IMR-90 (cell line): ENCODE measurements at regions not wholly inside any gene's neighbourhood (a gene's known extent, or its start where the extent isn't known, plus 50 kb on each side); places are given as distances from the start of the nearest gene placed in this dataset.

Experiments
- ATAC-seq: fragments of 200-7000 bp; cut with Tn5 transposase; 2 replicates; pipeline ENCODE4 v1.9.1; 2020; ENCODE audit warnings: low read depth, mild to moderate bottlenecking, moderate library complexity
- BruUV-seq: library from RNA; stranded (reverse); fragments of 400-500 nt; replicated peaks from 2 replicates; lab custom pipeline; 2021; lab: Mats Ljungman, UMichigan
- CTCF ChIA-PET: fragments of 300-600 bp; formaldehyde crosslinking; extraction: SDS; loops from one replicate; lab custom pipeline; 2021; ENCODE audit warnings: antibody characterized with exemption; lab: Yijun Ruan, JAX
- POLR2A ChIA-PET: fragments of 300-600 bp; sonication (Branson Sonifier 250); formaldehyde crosslinking; loops from one replicate; lab custom pipeline; 2022; ENCODE audit warnings: antibody characterized with exemption; ENCODE audit not compliant: unreplicated experiment; lab: Charles Lee
- DNase-seq: peaks from one replicate; pipeline ENCODE4 v3.0.0; 2013
- H2AFZ ChIP-seq: replicated peaks from 2 replicates; pipeline ENCODE3; 2013; ENCODE audit warnings: low read length, mild to moderate bottlenecking; ENCODE audit not compliant: poor library complexity
- H2AK5ac ChIP-seq: 2 replicates; pipeline ENCODE4 v1.6.1; 2013; ENCODE audit warnings: low read depth, low read length, inconsistent platforms
- H2AK9ac ChIP-seq: replicated peaks from 2 replicates; pipeline ENCODE3; 2013; ENCODE audit warnings: mild to moderate bottlenecking, low read depth, low read length, moderate library complexity; ENCODE audit not compliant: poor library complexity
- H2BK120ac ChIP-seq: 2 replicates; pipeline ENCODE4 v1.6.1; 2013; ENCODE audit warnings: low read depth, low read length, inconsistent platforms
- H2BK15ac ChIP-seq: 3 replicates; pipeline ENCODE4 v1.6.1; 2013; ENCODE audit warnings: low read depth, low read length, inconsistent platforms
- H2BK20ac ChIP-seq: 2 replicates; pipeline ENCODE4 v1.6.1; 2013; ENCODE audit warnings: low read depth, mild to moderate bottlenecking, inconsistent platforms, low read length, moderate library complexity
- H2BK5ac ChIP-seq: 2 replicates; pipeline ENCODE4 v1.6.1; 2013; ENCODE audit warnings: mild to moderate bottlenecking, low read depth, low read length, inconsistent platforms; ENCODE audit not compliant: poor library complexity, severe bottlenecking
- H3K14ac ChIP-seq: replicated peaks from 2 replicates; pipeline ENCODE4 v1.6.1; 2013; ENCODE audit warnings: low read depth, low read length, inconsistent platforms
- H3K18ac ChIP-seq: 2 replicates; pipeline ENCODE4 v1.6.1; 2013; ENCODE audit warnings: low read depth, low read length, control low read depth
- H3K23ac ChIP-seq: 2 replicates; pipeline ENCODE4 v1.6.1; 2013; ENCODE audit warnings: low read depth, low read length, inconsistent platforms
- H3K27ac ChIP-seq: 2 replicates; pipeline ENCODE4 v1.5.1; 2013; ENCODE audit warnings: mild to moderate bottlenecking, control low read depth, low read length; ENCODE audit not compliant: insufficient read depth
- H3K27me3 ChIP-seq: 2 replicates; pipeline ENCODE4 v1.6.1; 2013; ENCODE audit warnings: low read length; ENCODE audit not compliant: control insufficient read depth, insufficient read depth
- H3K36me3 ChIP-seq: 2 replicates; pipeline ENCODE4 v1.6.1; 2013; ENCODE audit warnings: low read length, mixed read lengths; ENCODE audit not compliant: control insufficient read depth, insufficient read depth
- H3K4ac ChIP-seq: 2 replicates; pipeline ENCODE4 v1.6.1; 2013; ENCODE audit warnings: low read depth, low read length, inconsistent platforms
- H3K4me1 ChIP-seq: 2 replicates; pipeline ENCODE4 v1.6.1; 2013; ENCODE audit warnings: low read length, mixed read lengths; ENCODE audit not compliant: control insufficient read depth, insufficient read depth
- H3K4me2 ChIP-seq: 2 replicates; pipeline ENCODE4 v1.6.1; 2013; ENCODE audit warnings: low read depth, mild to moderate bottlenecking, control low read depth, low read length, moderate library complexity
- H3K4me3 ChIP-seq: 2 replicates; pipeline ENCODE4 v1.5.1; 2013; ENCODE audit warnings: low read depth, mild to moderate bottlenecking, control low read depth, low read length, moderate library complexity; ENCODE audit not compliant: insufficient read depth
- H3K56ac ChIP-seq: 2 replicates; pipeline ENCODE4 v1.6.1; 2013; ENCODE audit warnings: low read length, inconsistent platforms; ENCODE audit not compliant: insufficient read depth; ENCODE audit errors: extremely low read depth
- H3K79me1 ChIP-seq, 2 experiments: 2 replicates each; pipeline ENCODE4 v1.6.1; 2013; ENCODE audit warnings: low read length in 2 of 2, inconsistent platforms in 1 of 2, low read depth in 1 of 2
- H3K9ac ChIP-seq: 2 replicates; pipeline ENCODE4 v1.6.1; 2013; ENCODE audit warnings: low read depth, low read length, control low read depth
- H3K9me1 ChIP-seq: 2 replicates; pipeline ENCODE4 v1.6.1; 2013; ENCODE audit warnings: low read length, inconsistent platforms; ENCODE audit not compliant: insufficient read depth
- H3K9me3 ChIP-seq: 2 replicates; pipeline ENCODE4 v1.6.1; 2013; ENCODE audit warnings: low read length; ENCODE audit not compliant: control insufficient read depth, insufficient read depth
- H4K20me1 ChIP-seq: 2 replicates; pipeline ENCODE4 v1.6.1; 2013; ENCODE audit warnings: low read length, inconsistent platforms; ENCODE audit not compliant: insufficient read depth
- H4K5ac ChIP-seq: 2 replicates; pipeline ENCODE4 v1.6.1; 2013; ENCODE audit warnings: mild to moderate bottlenecking, low read depth, low read length, control low read depth
- H4K8ac ChIP-seq, 2 experiments: 2 replicates each; pipeline ENCODE4 v1.6.1; 2013; ENCODE audit warnings: low read depth in 2 of 2, low read length in 2 of 2, control low read depth in 1 of 2, inconsistent platforms in 1 of 2
- H4K91ac ChIP-seq: 2 replicates; pipeline ENCODE4 v1.6.1; 2013; ENCODE audit warnings: low read depth, low read length, inconsistent platforms; ENCODE audit not compliant: insufficient read depth
- BHLHE40 ChIP-seq: fragments of 150-350 bp; IDR thresholded peaks from 2 replicates; pipeline ENCODE4 v1.6.1; 2016; ENCODE audit warnings: mild to moderate bottlenecking, low read depth, low read length
- SMC3 ChIP-seq: fragments of 150-350 bp; IDR thresholded peaks from 2 replicates; pipeline ENCODE4 v1.6.1; 2016; ENCODE audit warnings: low read depth, mild to moderate bottlenecking, antibody characterized with exemption, low read length, moderate library complexity
- WGBS, 2 experiments: methylation state at CpG; one replicate each; pipeline versions ENCODE4 v1.1.5 to v1.1.7; 2013; ENCODE audit warnings: missing lambda C conversion rate in 2 of 2; ENCODE audit not compliant: insufficient read length in 1 of 2; ENCODE audit errors: extremely low coverage in 2 of 2; 5-methylcytosine and 5-hydroxymethylcytosine counted together
- dilution Hi-C: fragments of 300-500 bp; cut with HindIII; formaldehyde crosslinking; loops from one replicate; pipeline ENCODE4 v1.14.3; 2018; ENCODE audit warnings: low sequenced_read_pairs; ENCODE audit not compliant: unreplicated experiment
- in situ Hi-C: fragments of 300-500 bp; cut with MboI; formaldehyde crosslinking; loops from 3 replicates; pipeline ENCODE4 v1.14.3; 2019; ENCODE audit warnings: low sequenced_read_pairs, inconsistent platforms, mixed read lengths
- intact Hi-C: fragments of 100-400 bp; cut with micrococcal nuclease; formaldehyde crosslinking; loops from 2 replicates; pipeline ENCODE4 v1.10.0; 2022
- TF ChIP-seq, protein P1 (sequence below): conservative IDR thresholded peaks from 2 replicates; pipeline ENCODE4 v1.5.1; 2012; ENCODE audit warnings: mild to moderate bottlenecking, low read depth, low read length, improper control_type of control experiment

DNA sequence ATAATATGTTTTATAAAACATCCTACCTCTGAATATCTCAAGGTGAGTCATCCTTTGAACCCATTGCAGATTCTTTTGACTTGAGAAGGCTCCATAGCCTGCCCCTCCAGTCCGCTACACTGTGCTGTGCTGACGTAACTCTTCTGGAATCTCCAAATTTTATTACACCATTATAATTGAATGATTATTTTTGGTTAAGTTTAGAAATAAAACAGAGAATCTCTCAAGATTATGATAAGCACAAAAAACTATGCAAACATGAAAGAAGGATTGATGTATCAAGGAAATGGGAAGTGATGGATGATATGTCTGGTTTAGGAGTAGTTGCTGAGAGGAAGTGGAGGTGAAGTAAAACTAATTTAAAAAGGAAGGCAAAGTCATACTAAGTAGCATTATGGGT, 1021.3 kb downstream of the HACE1 start:
- H2AK5ac ChIP-seq, result no peak overlapping the region
- in situ Hi-C loops, result no loop called here
- no peak overlapping the region for H3K18ac ChIP-seq
- H3K79me1 ChIP-seq, result no peaks in the 10 kb centered on the region
- dilution Hi-C loops, result no loop called here
- no peak overlapping the region for H3K27ac ChIP-seq
- H3K9ac ChIP-seq, result no peak overlapping the region
- no peak overlapping the region for H3K14ac ChIP-seq
- no peaks in the 10 kb centered on the region for H3K36me3 ChIP-seq
- H3K4me2 ChIP-seq, result no peak overlapping the region
- H3K23ac ChIP-seq, result no peak overlapping the region
- no peak overlapping the region for H4K91ac ChIP-seq
- no peaks in the 10 kb centered on the region for H3K27me3 ChIP-seq
- no peaks in the 10 kb centered on the region for H3K4me1 ChIP-seq
- ATAC-seq (no peak), DNase-seq (no peak)
- H4K8ac ChIP-seq, result no peak overlapping the region
- H3K4me3 ChIP-seq, result no peak overlapping the region
- ChIA-PET CTCF (no interaction called here), POLR2A (no interaction called here)
- TF ChIP-seq BHLHE40 (no peak), SMC3 (no peak)
- TF ChIP-seq, protein P1, sequence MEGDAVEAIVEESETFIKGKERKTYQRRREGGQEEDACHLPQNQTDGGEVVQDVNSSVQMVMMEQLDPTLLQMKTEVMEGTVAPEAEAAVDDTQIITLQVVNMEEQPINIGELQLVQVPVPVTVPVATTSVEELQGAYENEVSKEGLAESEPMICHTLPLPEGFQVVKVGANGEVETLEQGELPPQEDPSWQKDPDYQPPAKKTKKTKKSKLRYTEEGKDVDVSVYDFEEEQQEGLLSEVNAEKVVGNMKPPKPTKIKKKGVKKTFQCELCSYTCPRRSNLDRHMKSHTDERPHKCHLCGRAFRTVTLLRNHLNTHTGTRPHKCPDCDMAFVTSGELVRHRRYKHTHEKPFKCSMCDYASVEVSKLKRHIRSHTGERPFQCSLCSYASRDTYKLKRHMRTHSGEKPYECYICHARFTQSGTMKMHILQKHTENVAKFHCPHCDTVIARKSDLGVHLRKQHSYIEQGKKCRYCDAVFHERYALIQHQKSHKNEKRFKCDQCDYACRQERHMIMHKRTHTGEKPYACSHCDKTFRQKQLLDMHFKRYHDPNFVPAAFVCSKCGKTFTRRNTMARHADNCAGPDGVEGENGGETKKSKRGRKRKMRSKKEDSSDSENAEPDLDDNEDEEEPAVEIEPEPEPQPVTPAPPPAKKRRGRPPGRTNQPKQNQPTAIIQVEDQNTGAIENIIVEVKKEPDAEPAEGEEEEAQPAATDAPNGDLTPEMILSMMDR, result no peak
- H3K56ac ChIP-seq, result no peak overlapping the region
- no peaks in the 10 kb centered on the region for H4K20me1 ChIP-seq
- no peak overlapping the region for H2BK5ac ChIP-seq
- H3K9me1 ChIP-seq, result no peaks in the 10 kb centered on the region
- peaks cover 4% of the 10 kb centered on the region; the same call in 1 of the 2 replicates for H3K9me3 ChIP-seq
- no peak overlapping the region for H2BK20ac ChIP-seq
- H2AK9ac ChIP-seq, result no peak overlapping the region
- BruUV-seq, result no TSS peak
- no peak overlapping the region for H4K5ac ChIP-seq
- H3K4ac ChIP-seq, result no peak overlapping the region
- H2BK15ac ChIP-seq, result no peak overlapping the region
- no peak overlapping the region for H2AFZ ChIP-seq
- WGBS, 2 experiments, result no CpG with 5 or more reads among the region's 2 CpGs
- intact Hi-C loops, result no loop called here
- H2BK120ac ChIP-seq, result no peak overlapping the region
